GM10248 (cell line): ENCODE measurements at regions not wholly inside any gene's neighbourhood (a gene's known extent, or its start where the extent isn't known, plus 50 kb on each side); places are given as distances from the start of the nearest gene placed in this dataset.

ENCODE experiments used
- CTCF ChIA-PET: fragments of 300-600 bp; sonication (Branson Sonifier 250); formaldehyde crosslinking; extraction: SDS; loops from one replicate; lab custom pipeline; 2021; ENCODE audit warnings: antibody characterized with exemption; lab: Yijun Ruan, JAX
- POLR2A ChIA-PET: fragments of 350-650 bp; sonication (Branson Sonifier 250); formaldehyde crosslinking; extraction: SDS; loops from one replicate; lab custom pipeline; 2020; ENCODE audit warnings: antibody characterized with exemption; lab: Yijun Ruan, JAX
- DNase-seq: peaks from one replicate; pipeline ENCODE4 v3.0.0; 2012; ENCODE audit errors: extremely low spot score
- CTCF ChIP-seq: IDR thresholded peaks from 2 replicates; pipeline ENCODE4 v1.5.1; 2012; ENCODE audit warnings: mild to moderate bottlenecking, low read depth; ENCODE audit errors: extremely low read depth, missing control alignments, control extremely low read depth

GRCh38 chr2:5329763-5330162, 362.4 kb upstream of the SOX11 start:
- POLR2A ChIA-PET, result no interaction called here
- no peak for TF ChIP-seq CTCF
- CTCF ChIA-PET, result no interaction called here
- no peak for DNase-seq

- DNase-seq, result no peak
- POLR2A ChIA-PET, result no interaction called here
- TF ChIP-seq CTCF, result no peak
- CTCF ChIA-PET, result interaction anchor here (1.0 kb wide), 1 partner anchor 12 kb away, joined by 3 read pairs; no protein-coding TSS in a partner anchor
Observed at GRCh38 chr2:5330961-5331360, 361.2 kb upstream of the SOX11 start.

GRCh38 chr2:5332925-5333324, 359.3 kb upstream of the SOX11 start:
- ChIA-PET CTCF (interaction anchor here (0.9 kb wide), 1 partner anchor 16 kb away, joined by 3 read pairs; no protein-coding TSS in a partner anchor), POLR2A (no interaction called here)
- no peak for DNase-seq
- TF ChIP-seq CTCF, result no peak

- TF ChIP-seq CTCF, result no peak
- ChIA-PET POLR2A (no interaction called here), CTCF (no interaction called here)
- no peak for DNase-seq
Observed at GRCh38 chr2:5339473-5339872, 352.7 kb upstream of the SOX11 start.

GRCh38 chr2:5343785-5344335, 348.3 kb upstream of the SOX11 start:
- ChIA-PET CTCF (no interaction called here), POLR2A (no interaction called here)
- no peak for DNase-seq
- no peak for TF ChIP-seq CTCF

- DNase-seq, result no peak
- ChIA-PET CTCF (no interaction called here), POLR2A (no interaction called here)
- TF ChIP-seq CTCF, result no peak
Observed at GRCh38 chr2:5352286-5352685, 339.9 kb upstream of the SOX11 start.
